ENCODE measurements at regions not wholly inside any gene's neighbourhood (a gene's known extent, or its start where the extent isn't known, plus 50 kb on each side); places are given as distances from the start of the nearest gene placed in this dataset.

- no peak for TF ChIP-seq EZH2 (IDR thresholded peaks at IDR 0.05; ENCODE audit: low read length, unreplicated experiment)
- TF ChIP-seq CTCF (conservative IDR thresholded peaks at IDR 0.05; ENCODE audit: low read depth, low read length): no peak
- no peak for TF ChIP-seq EZH2phosphoT487 (IDR thresholded peaks at IDR 0.05; ENCODE audit: borderline replicate concordance, low read length)
Measured at GRCh38 chr20:60808701-60809100, 443.4 kb upstream of the CDH4 start.
